IPS-NIHi11 (cell line): ENCODE measurements at regions not wholly inside any gene's neighbourhood (a gene's known extent, or its start where the extent isn't known, plus 50 kb on each side); places are given as distances from the start of the nearest gene placed in this dataset.
"Not testable (repeated sequence)": the region's sequence is repeated elsewhere in the genome, so short reads cannot be mapped to it uniquely, and the experiment has no call there.

ENCODE experiments used
- DNase-seq: peaks from one replicate; pipeline ENCODE4 v3.0.0; 2012; ENCODE audit warnings: mixed read lengths, low spot score

- no peak for DNase-seq
Measured at GRCh38 chr13:24563087-24563486, 50.5 kb upstream of the PARP4 start.

- DNase-seq: not testable (repeated sequence)
Measured at GRCh38 chr13:24563971-24564370, 51.4 kb upstream of the PARP4 start.

GRCh38 chr13:24564881-24565280 is 52.3 kb upstream of the PARP4 start:
- DNase-seq: no peak

GRCh38 chr13:24567593-24567992 is 55.0 kb upstream of the PARP4 start:
- DNase-seq: not testable (repeated sequence)

GRCh38 chr13:24574847-24575246 is 62.3 kb upstream of the PARP4 start:
- no peak for DNase-seq

GRCh38 chr13:24580315-24580714 is 67.7 kb upstream of the PARP4 start:
- not testable (repeated sequence) for DNase-seq

- not testable (repeated sequence) for DNase-seq
Measured at GRCh38 chr13:24581578-24581977, 69.0 kb upstream of the PARP4 start.

- DNase-seq: not testable (repeated sequence)
Measured at GRCh38 chr13:24591697-24592096, 79.1 kb upstream of the PARP4 start.

GRCh38 chr13:24597906-24598670 is 82.1 kb upstream of the ATP12A start:
- not testable (repeated sequence) for DNase-seq

GRCh38 chr13:24599019-24599791 is 81.0 kb upstream of the ATP12A start:
- not testable (repeated sequence) for DNase-seq

GRCh38 chr13:24605923-24606372 is 74.3 kb upstream of the ATP12A start:
- DNase-seq: no peak

- no peak for DNase-seq
Measured at GRCh38 chr13:24606486-24607170, 73.6 kb upstream of the ATP12A start.

GRCh38 chr13:24610956-24611355 is 69.3 kb upstream of the ATP12A start:
- no peak for DNase-seq

GRCh38 chr13:24612726-24613125 is 67.5 kb upstream of the ATP12A start:
- no peak for DNase-seq

GRCh38 chr13:24613128-24613527 is 67.1 kb upstream of the ATP12A start:
- DNase-seq: no peak

GRCh38 chr13:24613755-24614154 is 66.5 kb upstream of the ATP12A start:
- no peak for DNase-seq

- DNase-seq: no peak
Measured at GRCh38 chr13:24614306-24615080, 65.7 kb upstream of the ATP12A start.

- no peak for DNase-seq
Measured at GRCh38 chr13:24615114-24615513, 65.1 kb upstream of the ATP12A start.

- no peak for DNase-seq
Measured at GRCh38 chr13:24615911-24616472, 64.2 kb upstream of the ATP12A start.

- no peak for DNase-seq
Measured at GRCh38 chr13:24616514-24616913, 63.7 kb upstream of the ATP12A start.

GRCh38 chr13:24617256-24618010 is 62.8 kb upstream of the ATP12A start:
- DNase-seq: no peak
